Uterus (tissue), 2 donors: ENCODE measurements at regions not wholly inside any gene's neighbourhood (a gene's known extent, or its start where the extent isn't known, plus 50 kb on each side); places are given as distances from the start of the nearest gene placed in this dataset.
"Not testable (repeated sequence)": the region's sequence is repeated elsewhere in the genome, so short reads cannot be mapped to it uniquely, and the experiment has no call there.

Experiments used
- POLR2A ChIP-seq, 2 donors: fragments of 450-650 bp; IDR thresholded peaks; one replicate each; pipeline ENCODE4 v1.6.1; 2016; ENCODE audit warnings: antibody characterized with exemption in 2 of 2, mild to moderate bottlenecking in 1 of 2, moderate library complexity in 1 of 2
- TF ChIP-seq, protein P1 (sequence below), 4 experiments: fragments of 200-600 bp in 2 of 4; fragments of 450-650 bp in 2 of 4; sonication (generic) in 2 of 4; IDR thresholded peaks; one replicate each; pipeline ENCODE4 v1.5.1; 2016 to 2019; ENCODE audit warnings: antibody characterized with exemption in 4 of 4, mild to moderate bottlenecking in 2 of 4, moderate library complexity in 1 of 4

GRCh38 chr15:101958656-101959055 lies 146.7 kb downstream of the OR4F15 start:
- TF ChIP-seq, protein P1, sequence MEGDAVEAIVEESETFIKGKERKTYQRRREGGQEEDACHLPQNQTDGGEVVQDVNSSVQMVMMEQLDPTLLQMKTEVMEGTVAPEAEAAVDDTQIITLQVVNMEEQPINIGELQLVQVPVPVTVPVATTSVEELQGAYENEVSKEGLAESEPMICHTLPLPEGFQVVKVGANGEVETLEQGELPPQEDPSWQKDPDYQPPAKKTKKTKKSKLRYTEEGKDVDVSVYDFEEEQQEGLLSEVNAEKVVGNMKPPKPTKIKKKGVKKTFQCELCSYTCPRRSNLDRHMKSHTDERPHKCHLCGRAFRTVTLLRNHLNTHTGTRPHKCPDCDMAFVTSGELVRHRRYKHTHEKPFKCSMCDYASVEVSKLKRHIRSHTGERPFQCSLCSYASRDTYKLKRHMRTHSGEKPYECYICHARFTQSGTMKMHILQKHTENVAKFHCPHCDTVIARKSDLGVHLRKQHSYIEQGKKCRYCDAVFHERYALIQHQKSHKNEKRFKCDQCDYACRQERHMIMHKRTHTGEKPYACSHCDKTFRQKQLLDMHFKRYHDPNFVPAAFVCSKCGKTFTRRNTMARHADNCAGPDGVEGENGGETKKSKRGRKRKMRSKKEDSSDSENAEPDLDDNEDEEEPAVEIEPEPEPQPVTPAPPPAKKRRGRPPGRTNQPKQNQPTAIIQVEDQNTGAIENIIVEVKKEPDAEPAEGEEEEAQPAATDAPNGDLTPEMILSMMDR (IDR thresholded peaks at IDR 0.05) = not testable (repeated sequence)
- TF ChIP-seq POLR2A (IDR thresholded peaks at IDR 0.05) = not testable (repeated sequence)
